GM13976 (cell line): ENCODE measurements at regions not wholly inside any gene's neighbourhood (a gene's known extent, or its start where the extent isn't known, plus 50 kb on each side); places are given as distances from the start of the nearest gene placed in this dataset.

Experiments used
- DNase-seq: peaks from one replicate; pipeline ENCODE4 v3.0.0; 2012; ENCODE audit warnings: low spot score
- in situ Hi-C: fragments of 300-500 bp; cut with MboI; formaldehyde crosslinking; loops from one replicate; pipeline ENCODE4 v1.12.0; 2022; ENCODE audit warnings: low sequenced_read_pairs, mixed read lengths, inconsistent platforms; ENCODE audit not compliant: unreplicated experiment
- TF ChIP-seq, protein P1 (sequence below): IDR thresholded peaks from 2 replicates; pipeline ENCODE4 v1.5.1; 2012; ENCODE audit warnings: borderline replicate concordance, mild to moderate bottlenecking; ENCODE audit not compliant: insufficient read depth; ENCODE audit errors: extremely low read depth, missing control alignments, control extremely low read depth

DNA sequence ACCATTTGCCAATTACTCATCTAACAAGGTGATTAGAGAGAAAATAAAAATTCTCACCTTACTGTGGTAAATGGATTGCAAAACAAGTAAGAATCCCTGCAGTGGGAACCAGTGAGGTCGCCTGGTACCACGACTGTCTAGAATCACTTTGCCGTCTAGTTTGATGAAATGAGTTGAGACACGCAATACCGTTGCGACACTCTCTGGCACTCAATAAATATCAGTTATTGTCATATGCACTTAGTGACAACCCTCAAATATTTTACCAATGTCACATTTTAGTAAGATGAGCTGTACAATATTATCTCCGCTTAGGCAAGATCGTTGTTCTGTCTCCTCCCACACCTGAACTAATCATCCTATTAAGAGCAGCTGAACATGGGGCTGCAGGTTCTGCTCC lies 114.4 kb upstream of the ADARB2 start:
- in situ Hi-C loops, result no loop called here
- TF ChIP-seq, protein P1, sequence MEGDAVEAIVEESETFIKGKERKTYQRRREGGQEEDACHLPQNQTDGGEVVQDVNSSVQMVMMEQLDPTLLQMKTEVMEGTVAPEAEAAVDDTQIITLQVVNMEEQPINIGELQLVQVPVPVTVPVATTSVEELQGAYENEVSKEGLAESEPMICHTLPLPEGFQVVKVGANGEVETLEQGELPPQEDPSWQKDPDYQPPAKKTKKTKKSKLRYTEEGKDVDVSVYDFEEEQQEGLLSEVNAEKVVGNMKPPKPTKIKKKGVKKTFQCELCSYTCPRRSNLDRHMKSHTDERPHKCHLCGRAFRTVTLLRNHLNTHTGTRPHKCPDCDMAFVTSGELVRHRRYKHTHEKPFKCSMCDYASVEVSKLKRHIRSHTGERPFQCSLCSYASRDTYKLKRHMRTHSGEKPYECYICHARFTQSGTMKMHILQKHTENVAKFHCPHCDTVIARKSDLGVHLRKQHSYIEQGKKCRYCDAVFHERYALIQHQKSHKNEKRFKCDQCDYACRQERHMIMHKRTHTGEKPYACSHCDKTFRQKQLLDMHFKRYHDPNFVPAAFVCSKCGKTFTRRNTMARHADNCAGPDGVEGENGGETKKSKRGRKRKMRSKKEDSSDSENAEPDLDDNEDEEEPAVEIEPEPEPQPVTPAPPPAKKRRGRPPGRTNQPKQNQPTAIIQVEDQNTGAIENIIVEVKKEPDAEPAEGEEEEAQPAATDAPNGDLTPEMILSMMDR, result no peak
- DNase-seq, result no peak

DNA sequence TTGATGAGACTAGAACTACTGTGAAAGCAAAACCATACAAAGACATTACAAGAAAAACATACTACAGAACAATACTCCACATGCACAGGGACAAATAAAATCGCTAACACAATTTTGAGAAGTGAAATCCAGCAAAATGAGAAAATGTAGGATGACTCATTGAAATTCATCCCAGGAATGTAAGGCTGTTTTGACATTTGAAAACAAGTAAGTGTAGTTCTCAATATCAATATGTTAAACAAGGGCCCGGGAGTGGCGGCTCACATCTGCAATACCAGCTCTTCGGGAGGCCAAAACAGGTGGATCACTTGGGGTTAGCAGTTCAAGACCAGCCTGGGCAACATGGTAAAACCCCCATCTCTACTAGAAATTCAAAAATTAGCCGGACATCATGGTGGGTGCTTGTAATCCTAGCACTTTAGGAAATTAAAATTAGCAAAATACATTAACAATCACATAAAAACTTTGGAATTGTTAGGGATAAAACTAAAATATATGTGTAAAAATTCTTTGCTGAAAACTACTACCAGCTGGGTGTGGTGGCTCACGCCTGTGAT lies 113.7 kb upstream of the ADARB2 start:
- no peak for DNase-seq
- TF ChIP-seq, protein P1, result no peak
- in situ Hi-C loops, result no loop called here

DNA sequence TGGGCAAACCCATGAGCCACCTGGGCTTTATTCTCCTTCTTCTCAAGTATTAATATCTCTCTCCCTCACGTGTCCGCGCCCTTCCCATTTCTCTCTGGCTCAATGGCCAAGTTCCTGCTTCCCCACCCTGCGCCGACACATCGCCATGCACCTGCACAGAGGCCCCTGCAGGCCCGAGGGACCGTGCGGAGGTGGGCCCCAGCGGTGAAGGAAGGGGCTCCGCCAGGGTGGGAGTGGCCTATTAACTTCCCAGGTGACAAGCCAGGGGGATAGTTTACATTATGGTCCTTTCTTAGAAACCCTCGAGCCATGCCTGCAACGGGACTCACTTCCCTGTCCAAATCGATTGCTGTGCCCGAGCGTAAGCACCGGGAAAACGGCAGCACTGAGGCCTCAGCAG lies 110.0 kb upstream of the ADARB2 start:
- in situ Hi-C loops, result no loop called here
- TF ChIP-seq, protein P1, result no peak
- no peak for DNase-seq

DNA sequence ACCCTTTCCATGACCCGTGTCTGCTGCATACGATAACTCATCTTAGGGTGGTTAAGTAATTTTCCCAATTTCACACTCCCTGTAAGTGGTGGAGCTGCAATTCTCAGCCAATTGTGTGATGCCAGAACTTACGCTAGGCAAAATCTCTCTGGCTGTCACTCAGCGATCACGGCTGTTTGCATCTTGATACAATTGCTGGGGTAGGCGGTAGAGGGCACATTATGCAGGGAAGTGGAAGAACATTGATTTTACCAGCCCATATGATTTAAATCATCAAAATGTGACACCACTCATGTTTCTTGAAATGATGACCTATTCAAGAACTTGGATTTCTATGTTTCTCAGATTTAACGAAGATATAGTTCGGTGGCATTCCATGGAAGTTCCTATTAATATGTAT lies 108.7 kb upstream of the ADARB2 start:
- TF ChIP-seq, protein P1, result no peak
- in situ Hi-C loops, result no loop called here
- DNase-seq, result no peak

DNA sequence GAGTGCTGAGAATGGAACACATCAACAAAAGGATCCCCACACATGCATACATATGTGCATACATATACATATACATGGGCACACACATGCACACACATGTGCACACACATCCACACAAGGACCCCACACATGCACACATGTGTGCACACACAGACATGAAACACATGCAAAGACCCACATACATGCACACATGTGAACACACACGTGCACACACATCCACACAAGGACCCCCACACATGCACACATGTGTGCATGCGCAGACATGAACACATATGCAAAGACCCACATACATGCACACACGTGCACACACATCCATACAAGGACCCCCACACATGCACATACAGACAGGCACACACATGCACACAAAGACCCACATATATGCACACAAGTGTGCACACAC lies 104.4 kb upstream of the ADARB2 start:
- TF ChIP-seq, protein P1, result no peak
- DNase-seq, result no peak
- in situ Hi-C loops, result no loop called here

DNA sequence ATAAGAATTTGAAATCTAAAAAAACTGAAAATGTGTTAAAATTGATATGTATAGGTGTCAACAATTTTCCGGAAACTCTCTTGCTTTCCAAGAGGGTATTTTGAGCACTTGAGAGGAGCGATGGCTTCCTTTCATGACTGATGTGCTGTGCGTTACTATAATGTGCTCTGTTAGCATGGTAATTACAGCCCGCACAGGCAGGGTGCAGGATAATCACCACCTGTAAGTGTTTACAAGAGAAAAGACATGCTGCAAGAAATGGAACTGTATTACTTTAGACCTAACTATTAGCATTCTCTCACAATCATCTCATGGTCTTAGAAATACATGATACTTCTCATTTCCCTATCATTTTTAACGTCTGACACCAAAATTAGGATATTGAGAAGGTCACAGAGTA lies 92.4 kb upstream of the ADARB2 start:
- no peak for DNase-seq
- TF ChIP-seq, protein P1, result no peak
- in situ Hi-C loops, result no loop called here

DNA sequence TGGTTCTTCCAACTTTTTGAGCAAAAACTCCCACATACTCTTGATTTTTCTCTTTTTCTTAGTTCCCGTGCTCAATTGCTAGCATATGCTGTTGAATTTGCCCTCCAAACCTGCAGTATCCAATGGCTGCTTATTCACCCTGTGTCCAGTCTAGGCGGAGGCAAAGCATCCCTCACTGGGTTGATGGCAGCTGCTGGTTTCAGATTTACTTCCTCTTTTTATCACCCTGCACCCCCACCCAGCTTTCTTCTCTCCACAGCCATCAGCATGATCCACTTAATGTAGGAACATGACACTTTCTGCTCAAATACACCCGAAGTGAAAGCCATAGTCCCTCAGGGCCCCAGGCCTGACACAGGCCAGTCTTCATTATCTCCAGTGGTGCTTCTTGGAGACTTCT lies 87.6 kb upstream of the ADARB2 start:
- no peak for DNase-seq
- in situ Hi-C loops, result no loop called here
- TF ChIP-seq, protein P1, result no peak
